AG20443 (cell line): ENCODE measurements at regions not wholly inside any gene's neighbourhood (a gene's known extent, or its start where the extent isn't known, plus 50 kb on each side); places are given as distances from the start of the nearest gene placed in this dataset.
"Not testable (repeated sequence)": the region's sequence is repeated elsewhere in the genome, so short reads cannot be mapped to it uniquely, and the experiment has no call there.

Experiments used
- DNase-seq: peaks from one replicate; pipeline ENCODE4 v3.0.0; 2012; ENCODE audit warnings: low spot score, mixed read lengths

- DNase-seq, result no peak
These were observed 234.7 kb downstream of the TLR4 start for GRCh38 chr9:117938896-117939295.

- DNase-seq, result not testable (repeated sequence)
These were observed 240.5 kb downstream of the TLR4 start for GRCh38 chr9:117944750-117945149.

GRCh38 chr9:117945286-117945685 is 241.1 kb downstream of the TLR4 start:
- no peak for DNase-seq

- no peak for DNase-seq
These were observed 246.9 kb downstream of the TLR4 start for GRCh38 chr9:117951127-117951526.

- DNase-seq, result no peak
These were observed 248.4 kb downstream of the TLR4 start for GRCh38 chr9:117952581-117952980.

- DNase-seq, result no peak
These were observed 253.1 kb downstream of the TLR4 start for GRCh38 chr9:117957267-117957666.

GRCh38 chr9:117958726-117959125 is 254.5 kb downstream of the TLR4 start:
- no peak for DNase-seq

- DNase-seq, result no peak
These were observed 259.4 kb downstream of the TLR4 start for GRCh38 chr9:117963493-117964090.

GRCh38 chr9:117970276-117971050 is 266.3 kb downstream of the TLR4 start:
- DNase-seq, result no peak

- no peak for DNase-seq
These were observed 269.9 kb downstream of the TLR4 start for GRCh38 chr9:117974108-117974507.

- no peak for DNase-seq
These were observed 275.7 kb downstream of the TLR4 start for GRCh38 chr9:117979914-117980313.

GRCh38 chr9:117987945-117988344 is 283.7 kb downstream of the TLR4 start:
- DNase-seq, result no peak

GRCh38 chr9:117992006-117992405 is 287.8 kb downstream of the TLR4 start:
- no peak for DNase-seq

GRCh38 chr9:118000581-118000980 is 296.4 kb downstream of the TLR4 start:
- DNase-seq, result no peak

GRCh38 chr9:118003240-118003639 is 299.0 kb downstream of the TLR4 start:
- no peak for DNase-seq

- DNase-seq, result no peak
These were observed 304.0 kb downstream of the TLR4 start for GRCh38 chr9:118008246-118008645.

- DNase-seq, result no peak
These were observed 305.4 kb downstream of the TLR4 start for GRCh38 chr9:118009614-118010013.

- no peak for DNase-seq
These were observed 313.5 kb downstream of the TLR4 start for GRCh38 chr9:118017607-118018122.

- no peak for DNase-seq
These were observed 319.4 kb downstream of the TLR4 start for GRCh38 chr9:118023644-118024043.

- DNase-seq, result no peak
These were observed 324.0 kb downstream of the TLR4 start for GRCh38 chr9:118028225-118028624.

- no peak for DNase-seq
These were observed 325.2 kb downstream of the TLR4 start for GRCh38 chr9:118029425-118029824.

GRCh38 chr9:118034701-118035100 is 330.5 kb downstream of the TLR4 start:
- no peak for DNase-seq

- DNase-seq, result no peak
These were observed 334.5 kb downstream of the TLR4 start for GRCh38 chr9:118038713-118039112.

GRCh38 chr9:118058227-118058626 is 354.0 kb downstream of the TLR4 start:
- DNase-seq, result no peak
